H1 (cell line): ENCODE measurements at regions not wholly inside any gene's neighbourhood (a gene's known extent, or its start where the extent isn't known, plus 50 kb on each side); places are given as distances from the start of the nearest gene placed in this dataset.

Source experiments
- CTCF ChIA-PET: fragments of 300-600 bp; sonication (Branson Sonifier 250); formaldehyde crosslinking; loops from one replicate; lab custom pipeline; 2021; ENCODE audit not compliant: partially characterized antibody; lab: Charles Lee
- POLR2A ChIA-PET: fragments of 300-600 bp; sonication (Branson Sonifier 250); formaldehyde crosslinking; loops from one replicate; lab custom pipeline; 2021; ENCODE audit warnings: inconsistent platforms; ENCODE audit not compliant: partially characterized antibody; lab: Charles Lee
- DNase-seq, 2 experiments: peaks; one replicate each; pipeline versions ENCODE4 v3.0.0 to v3.0.0-alpha.2; 2010 to 2022; ENCODE audit warnings: low spot score in 2 of 2, low read depth in 1 of 2, mixed read lengths in 1 of 2
- FAIRE-seq: peaks from 2 replicates; lab custom pipeline; 2011; peaks lifted over from hg19 to GRCh38; lab: Jason Lieb, UNC
- H2AFZ ChIP-seq: 2 replicates; pipeline ENCODE4 v1.8.1; 2012; ENCODE audit warnings: low read length, inconsistent platforms
- H2AK5ac ChIP-seq: 2 replicates; pipeline ENCODE4 v1.6.1; 2013; ENCODE audit warnings: low read depth, low read length
- H2BK120ac ChIP-seq: replicated peaks from 2 replicates; pipeline ENCODE3; 2013; ENCODE audit warnings: low read depth, low read length, inconsistent platforms
- H2BK12ac ChIP-seq: 2 replicates; pipeline ENCODE4 v1.6.1; 2013; ENCODE audit warnings: low read depth, low read length
- H2BK15ac ChIP-seq: 2 replicates; pipeline ENCODE4 v1.6.1; 2013; ENCODE audit warnings: low read length
- H2BK20ac ChIP-seq: 2 replicates; pipeline ENCODE4 v1.6.1; 2013; ENCODE audit warnings: low read length
- H2BK5ac ChIP-seq: 2 replicates; pipeline ENCODE4 v1.6.1; 2013; ENCODE audit warnings: low read depth, low read length
- H3K14ac ChIP-seq: 2 replicates; pipeline ENCODE4 v1.6.1; 2013; ENCODE audit warnings: inconsistent platforms; ENCODE audit not compliant: insufficient read length
- H3K18ac ChIP-seq: 2 replicates; pipeline ENCODE4 v1.6.1; 2013; ENCODE audit warnings: low read length; ENCODE audit errors: extremely low read depth
- H3K23ac ChIP-seq: 2 replicates; pipeline ENCODE4 v1.6.1; 2013; ENCODE audit warnings: inconsistent platforms; ENCODE audit not compliant: insufficient read length
- H3K23me2 ChIP-seq: 2 replicates; pipeline ENCODE4 v1.6.1; 2013; ENCODE audit warnings: low read depth, low read length
- H3K27ac ChIP-seq: 2 replicates; pipeline ENCODE4 v1.6.1; 2011; ENCODE audit warnings: low read depth, low read length, inconsistent platforms
- H3K27me3 ChIP-seq, 4 experiments: replicated peaks in 1 of 4; 1 replicate in 1 of 4; 2 replicates in 3 of 4; pipeline versions ENCODE4 v1.6.1 to v1.8.1; 2011 to 2013; ENCODE audit warnings: low read length in 3 of 4, mild to moderate bottlenecking in 3 of 4, inconsistent platforms in 2 of 4, mixed read lengths in 2 of 4, moderate library complexity in 1 of 4; ENCODE audit not compliant: control insufficient read depth in 3 of 4, insufficient read depth in 3 of 4; ENCODE audit errors: extremely low read depth in 1 of 4
- H3K36me3 ChIP-seq, 4 experiments: 2 replicates each; pipeline versions ENCODE4 v1.6.1 to v1.8.1; 2011 to 2013; ENCODE audit warnings: mild to moderate bottlenecking in 4 of 4, low read length in 3 of 4, moderate library complexity in 2 of 4, control low read depth in 1 of 4, inconsistent platforms in 1 of 4; ENCODE audit not compliant: insufficient read depth in 4 of 4, control insufficient read depth in 2 of 4
- H3K4ac ChIP-seq: replicated peaks from 2 replicates; pipeline ENCODE3; 2013; ENCODE audit warnings: low read length, low read depth, mixed read lengths, inconsistent platforms; ENCODE audit not compliant: insufficient read length
- H3K4me1 ChIP-seq, 4 experiments: replicated peaks in 1 of 4; 1 replicate in 1 of 4; 2 replicates in 3 of 4; pipeline versions ENCODE4 v1.6.1 to v1.8.1; 2011 to 2013; ENCODE audit warnings: low read length in 3 of 4, inconsistent platforms in 2 of 4, mixed read lengths in 1 of 4; ENCODE audit not compliant: insufficient read depth in 4 of 4, control insufficient read depth in 3 of 4
- H3K4me2 ChIP-seq, 2 experiments: 2 replicates each; pipeline versions ENCODE4 v1.6.1 to v1.8.1; 2011 to 2013; ENCODE audit warnings: low read depth in 2 of 2, low read length in 2 of 2, control low read depth in 1 of 2, inconsistent platforms in 1 of 2, mild to moderate bottlenecking in 1 of 2; ENCODE audit not compliant: insufficient read depth in 1 of 2
- H3K4me3 ChIP-seq, 4 experiments: fragments of 200-600, 300-600 bp in 1 of 4; sonication (generic), shearing (Covaris generic), sonication (Bioruptor Twin) in 1 of 4; 2 replicates each; pipeline versions ENCODE4 v1.5.1 to v1.8.1; 2011 to 2016; ENCODE audit warnings: low read length in 4 of 4, low read depth in 3 of 4, control low read depth in 2 of 4, inconsistent platforms in 2 of 4, mild to moderate bottlenecking in 2 of 4, mixed read lengths in 1 of 4, moderate library complexity in 1 of 4; ENCODE audit not compliant: insufficient read depth in 2 of 4; ENCODE audit errors: extremely low read depth in 1 of 4
- H3K56ac ChIP-seq: replicated peaks from 2 replicates; pipeline ENCODE3; 2013; ENCODE audit warnings: low read depth, mild to moderate bottlenecking, mixed read lengths, low read length, inconsistent platforms; ENCODE audit not compliant: insufficient read length
- H3K79me1 ChIP-seq: 2 replicates; pipeline ENCODE4 v1.6.1; 2013; ENCODE audit warnings: low read depth, low read length, control low read depth
- H3K79me2 ChIP-seq, 2 experiments: 2 replicates each; pipeline versions ENCODE4 v1.6.1 to v1.8.1; 2012 to 2013; ENCODE audit warnings: low read length in 2 of 2, mild to moderate bottlenecking in 2 of 2, inconsistent platforms in 1 of 2; ENCODE audit not compliant: insufficient read depth in 2 of 2, control insufficient read depth in 1 of 2
- H3K9ac ChIP-seq, 4 experiments: replicated peaks in 1 of 4; 1 replicate in 1 of 4; 2 replicates in 3 of 4; pipeline versions ENCODE4 v1.6.1 to v1.8.1; 2011 to 2013; ENCODE audit warnings: low read depth in 3 of 4, low read length in 3 of 4, control low read depth in 2 of 4, mild to moderate bottlenecking in 2 of 4, moderate library complexity in 2 of 4, inconsistent platforms in 1 of 4; ENCODE audit errors: extremely low read depth in 1 of 4
- H3K9me3 ChIP-seq, 2 experiments: 2 replicates each; pipeline versions ENCODE4 v1.6.1 to v1.8.1; 2012 to 2013; ENCODE audit warnings: mild to moderate bottlenecking in 2 of 2, moderate library complexity in 2 of 2, control low read depth in 1 of 2, inconsistent platforms in 1 of 2, low read depth in 1 of 2, low read length in 1 of 2, mixed read lengths in 1 of 2; ENCODE audit not compliant: insufficient read depth in 2 of 2
- H4K20me1 ChIP-seq, 2 experiments: replicated peaks in 1 of 2; 2 replicates each; pipeline versions ENCODE3 to v1.8.1; 2011 to 2013; ENCODE audit warnings: inconsistent platforms in 2 of 2, low read length in 2 of 2, mild to moderate bottlenecking in 1 of 2; ENCODE audit not compliant: insufficient read depth in 2 of 2, control insufficient read depth in 1 of 2
- H4K5ac ChIP-seq: 2 replicates; pipeline ENCODE4 v1.6.1; 2013; ENCODE audit warnings: low read length, low read depth, mixed read lengths, inconsistent platforms; ENCODE audit not compliant: insufficient read length
- H4K8ac ChIP-seq: 2 replicates; pipeline ENCODE4 v1.8.0; 2013; ENCODE audit warnings: mild to moderate bottlenecking, moderate library complexity, low read length, inconsistent platforms; ENCODE audit not compliant: insufficient read depth; ENCODE audit errors: extremely low read depth
- H4K91ac ChIP-seq: replicated peaks from 2 replicates; pipeline ENCODE3; 2013; ENCODE audit warnings: low read length, mixed read lengths, inconsistent platforms; ENCODE audit not compliant: insufficient read length
- CTCF ChIP-seq, 3 experiments: IDR thresholded peaks; 1 replicate in 2 of 3; 2 replicates in 1 of 3; pipeline versions ENCODE4 v1.5.1 to v1.6.1; 2011; ENCODE audit warnings: low read length in 3 of 3, mild to moderate bottlenecking in 3 of 3, inconsistent platforms in 2 of 3, low read depth in 1 of 3, moderate library complexity in 1 of 3; ENCODE audit not compliant: insufficient read depth in 1 of 3; ENCODE audit errors: control extremely low read depth in 1 of 3
- FOSL1 ChIP-seq: IDR thresholded peaks from 2 replicates; pipeline ENCODE4 v1.6.1; 2011; ENCODE audit warnings: mild to moderate bottlenecking, low read depth, low read length, moderate library complexity; ENCODE audit not compliant: insufficient read depth
- HDAC2 ChIP-seq, 2 experiments: fragments of 300-600 bp in 1 of 2; sonication (generic) in 1 of 2; IDR thresholded peaks; 2 replicates each; pipeline ENCODE4 v1.6.1; 2011 to 2012; ENCODE audit warnings: low read depth in 2 of 2, low read length in 2 of 2, mild to moderate bottlenecking in 2 of 2, moderate library complexity in 2 of 2, borderline replicate concordance in 1 of 2, inconsistent platforms in 1 of 2
- HDAC6 ChIP-seq: IDR thresholded peaks from one replicate; pipeline ENCODE4 v1.7.1; 2012; ENCODE audit warnings: low read depth, mild to moderate bottlenecking, inconsistent platforms, low read length, moderate library complexity
- KDM5A ChIP-seq: fragments of 200-600 bp; IDR thresholded peaks from 2 replicates; pipeline ENCODE4 v1.7.1; 2012; ENCODE audit warnings: mild to moderate bottlenecking, low read length, inconsistent platforms, mixed read lengths
- TAF7 ChIP-seq: optimal IDR thresholded peaks from 2 replicates; pipeline ENCODE3; 2011; ENCODE audit warnings: low read depth, mild to moderate bottlenecking, inconsistent platforms, low read length, moderate library complexity, borderline replicate concordance
- ZNF274 ChIP-seq: IDR thresholded peaks from 2 replicates; pipeline ENCODE4 v1.7.0; 2012; ENCODE audit warnings: low read length, borderline replicate concordance; ENCODE audit errors: extremely low read depth
- WGBS, 2 experiments: shearing (Covaris generic) in 1 of 2; methylation state at CpG; one replicate each; pipeline versions ENCODE4 v1.1.6 to v1.1.7; 2013 to 2015; ENCODE audit warnings: low lambda C conversion rate in 2 of 2, mixed read lengths in 2 of 2, inconsistent platforms in 1 of 2, low coverage in 1 of 2, missing lambda C conversion rate in 1 of 2; ENCODE audit not compliant: insufficient replicate concordance in 2 of 2, insufficient coverage in 1 of 2, insufficient read length in 1 of 2; ENCODE audit errors: extremely low coverage in 1 of 2, missing lambda C conversion rate in 1 of 2; 5-methylcytosine and 5-hydroxymethylcytosine counted together

GRCh38 chrX:46255046-46255445 lies 290.2 kb downstream of the ZNF674 start:
- Histone ChIP-seq H3K23me2 (no peaks in the 10 kb centered on the region), H3K79me1 (no peaks in the 10 kb centered on the region), H3K23ac (no peak overlapping the region), H3K14ac (no peak overlapping the region), H2BK5ac (no peak overlapping the region), H3K36me3 (no peaks in the 10 kb centered on the region), H3K9ac (no peak overlapping the region), H4K8ac (no peak overlapping the region), H3K27me3 (no peaks in the 10 kb centered on the region; a peak in 1 of 7 replicates), H4K5ac (no peak overlapping the region), H3K4me2 (no peak overlapping the region), H4K20me1 (no peaks in the 10 kb centered on the region), H3K9me3 (no peaks in the 10 kb centered on the region), H3K4me3 (no peak overlapping the region), H3K79me2 (no peaks in the 10 kb centered on the region), H4K91ac (no peak overlapping the region), H2BK20ac (no peak overlapping the region), H3K27ac (no peak overlapping the region), H2BK12ac (no peak overlapping the region), H3K18ac (no peak overlapping the region), H2AFZ (no peak overlapping the region), H3K4me1 (no peaks in the 10 kb centered on the region), H2BK15ac (no peak overlapping the region), H3K4ac (no peak overlapping the region), H3K56ac (no peak overlapping the region), H2AK5ac (no peak overlapping the region), H2BK120ac (no peak overlapping the region)
- DNase-seq (no peak), FAIRE-seq (no peak)
- 92% methylated on average over 1 of the region's 1 CpG; no CpG with 5 or more reads in 1 of the 2 experiments for WGBS, 2 experiments
- TF ChIP-seq ZNF274 (no peak), FOSL1 (no peak), KDM5A (no peak), HDAC2 (IDR thresholded peaks at IDR 0.05; ENCODE audit: borderline replicate concordance in 1 of 2, low read depth in 2 of 2, low read length in 2 of 2) (no peak), HDAC6 (no peak), CTCF (IDR thresholded peaks at IDR 0.05; ENCODE audit: control extremely low read depth in 1 of 3, insufficient read depth in 1 of 3, low read depth in 1 of 3, low read length in 3 of 3) (no peak), TAF7 (no peak)
- POLR2A ChIA-PET, result no interaction called here
- CTCF ChIA-PET, result no interaction called here
